HPDE6-E6E7 (cell line): ENCODE measurements at regions not wholly inside any gene's neighbourhood (a gene's known extent, or its start where the extent isn't known, plus 50 kb on each side); places are given as distances from the start of the nearest gene placed in this dataset.
A peak's percentile ranks its signal among the peaks of the same experiment; 100 is the strongest.
"Not testable (repeated sequence)": the region's sequence is repeated elsewhere in the genome, so short reads cannot be mapped to it uniquely, and the experiment has no call there.

ENCODE experiments used
- DNase-seq: peaks from one replicate; pipeline ENCODE4 v3.0.0; 2011; ENCODE audit warnings: missing footprints; ENCODE audit errors: extremely low spot score

GRCh38 chr2:75896779-75897366, 186.2 kb upstream of the GCFC2 start:
- peak; percentile 25 for DNase-seq

DNA sequence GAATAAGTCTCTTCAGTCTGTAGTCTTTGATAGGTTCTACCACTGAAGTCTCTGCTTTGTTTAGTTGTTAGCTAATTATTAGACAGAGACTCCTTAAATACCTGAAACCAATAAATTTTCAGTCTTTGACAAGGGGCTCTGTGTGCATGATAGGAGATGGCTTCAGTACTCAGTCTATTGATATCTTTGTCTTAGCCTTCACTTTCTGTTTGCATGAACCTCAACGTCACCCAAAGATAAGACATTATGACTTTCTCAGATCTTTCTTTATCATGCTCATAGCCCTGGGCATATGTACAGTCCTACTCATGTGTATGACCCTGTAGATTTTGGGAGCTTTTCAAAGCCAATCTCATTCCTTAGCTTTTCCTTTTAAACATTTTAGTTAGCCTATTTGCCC, 183.5 kb upstream of the GCFC2 start:
- DNase-seq, result no peak

- DNase-seq, result no peak
These were observed 181.8 kb upstream of the GCFC2 start for GRCh38 chr2:75892490-75892889.

- DNase-seq, result no peak
These were observed 171.8 kb upstream of the GCFC2 start for GRCh38 chr2:75882530-75882929.

GRCh38 chr2:75875606-75876005, 164.9 kb upstream of the GCFC2 start:
- not testable (repeated sequence) for DNase-seq

DNA sequence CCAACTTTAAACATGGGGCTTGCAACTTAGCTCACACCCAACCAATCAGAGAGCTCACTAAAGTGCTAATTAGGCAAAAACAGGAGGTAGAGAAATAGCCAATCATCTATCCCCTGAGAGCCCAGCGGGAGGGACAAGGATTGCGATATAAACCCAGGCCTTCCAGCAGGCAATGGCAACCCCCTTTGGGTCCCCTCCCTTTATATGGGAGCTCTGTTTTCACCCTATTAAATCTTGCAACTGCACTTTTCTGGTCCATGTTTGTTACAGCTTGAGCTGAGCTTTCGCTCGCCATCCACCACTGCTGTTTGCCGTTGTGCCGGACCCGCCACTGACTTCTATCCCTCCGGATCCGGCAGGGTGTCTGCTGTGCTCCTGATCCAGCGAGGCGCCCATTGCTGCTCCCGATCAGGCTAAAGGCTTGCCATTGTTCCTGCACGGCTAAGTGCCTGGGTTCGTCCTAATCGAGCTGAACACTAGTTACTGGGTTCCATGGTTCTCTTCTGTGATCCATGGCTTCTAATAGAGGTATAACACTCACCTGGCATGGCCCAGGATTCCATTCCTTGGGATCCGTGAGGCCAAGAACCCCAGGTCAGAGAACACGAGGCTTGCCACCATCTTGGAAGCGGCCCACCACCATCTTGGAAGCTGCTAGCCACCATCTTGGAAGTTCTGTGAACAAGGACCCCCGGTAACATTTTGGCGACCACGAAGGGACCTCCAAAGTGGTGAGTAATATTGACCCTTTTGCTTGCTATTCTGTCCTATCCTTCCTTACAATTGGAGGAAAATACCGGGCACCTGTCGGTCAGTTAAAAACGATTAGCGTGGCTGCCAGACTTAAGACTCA, 161.3 kb upstream of the GCFC2 start:
- DNase-seq, result not testable (repeated sequence)

- no peak for DNase-seq
These were observed 160.0 kb upstream of the GCFC2 start for GRCh38 chr2:75870651-75871137.

DNA sequence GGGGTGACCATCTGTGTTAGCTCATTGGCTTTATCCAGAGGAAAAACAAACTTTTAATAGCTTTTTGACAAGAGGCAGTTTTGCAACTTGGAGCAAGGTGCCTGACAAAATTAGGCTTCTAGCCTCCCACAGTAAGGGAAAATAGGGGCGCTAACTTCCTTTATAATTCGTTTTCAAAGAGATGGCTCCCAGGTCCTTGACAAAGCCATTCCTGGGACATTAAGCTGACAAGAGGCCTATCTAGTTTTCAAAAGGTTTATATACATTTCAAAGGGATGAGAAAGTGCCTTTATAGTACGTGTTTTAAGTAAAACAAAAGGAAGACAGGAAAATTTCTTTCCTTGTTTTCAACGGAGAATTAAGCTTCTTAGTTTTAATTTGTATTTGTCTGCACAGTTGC, 159.4 kb upstream of the GCFC2 start:
- no peak for DNase-seq

GRCh38 chr2:75865702-75866101, 155.0 kb upstream of the GCFC2 start:
- DNase-seq, result no peak

- no peak for DNase-seq
These were observed 154.4 kb upstream of the GCFC2 start for GRCh38 chr2:75865083-75865482.

DNA sequence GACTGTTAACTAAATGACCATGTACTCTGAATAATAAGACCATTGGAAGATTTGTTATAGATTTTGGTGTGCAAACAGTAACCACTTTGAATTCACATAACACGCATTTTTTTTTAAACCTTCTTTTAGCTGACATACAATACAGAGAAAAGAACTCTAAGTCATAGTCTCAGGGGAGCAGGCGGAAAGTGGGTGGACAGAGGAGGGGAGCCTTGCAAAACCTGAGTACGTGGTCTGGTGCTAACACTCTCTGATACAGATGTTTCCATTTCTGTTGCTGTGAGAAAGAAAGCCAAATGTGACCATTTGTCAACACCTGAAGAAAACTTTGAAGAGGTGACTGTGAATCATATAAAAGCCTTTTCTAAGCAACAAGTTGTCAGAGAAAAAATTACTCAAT, 151.8 kb upstream of the GCFC2 start:
- no peak for DNase-seq

DNA sequence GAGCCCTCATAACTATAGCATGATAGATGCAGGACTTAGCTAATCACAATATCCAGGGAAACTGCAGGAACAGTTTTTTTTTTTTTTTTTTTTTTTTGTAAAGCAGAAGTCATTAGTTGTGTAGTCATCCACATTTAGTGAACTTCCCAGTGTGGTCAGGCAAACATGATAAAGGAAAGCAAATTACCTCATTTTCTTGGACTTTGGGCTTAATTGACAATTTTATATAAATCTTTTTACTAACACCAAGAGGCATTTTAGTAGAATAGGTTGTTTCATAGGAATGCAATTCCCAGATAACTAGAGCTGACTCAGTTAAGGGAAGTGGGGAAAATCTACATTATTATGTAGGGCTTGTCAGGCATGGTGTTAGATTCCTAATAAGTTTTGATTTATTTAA, 142.7 kb upstream of the GCFC2 start:
- DNase-seq, result no peak

DNA sequence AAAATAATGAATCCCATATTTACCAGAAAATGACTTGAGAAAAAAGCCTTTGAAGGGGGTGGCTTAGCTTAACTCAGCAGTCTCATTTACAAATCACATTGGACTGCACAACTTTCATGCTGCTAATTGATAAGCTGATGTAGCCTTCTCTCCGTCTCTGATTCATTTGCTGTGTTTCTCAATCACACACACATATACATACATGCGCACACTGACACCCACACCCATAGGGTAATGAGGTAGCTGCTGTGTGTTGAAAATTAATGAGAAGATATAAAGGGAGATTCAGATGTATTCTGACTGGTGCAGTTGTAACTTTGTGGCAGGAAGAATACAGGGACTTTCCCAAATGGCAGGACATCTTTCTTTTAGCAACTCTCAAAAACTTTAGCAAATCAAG, 141.9 kb upstream of the GCFC2 start:
- DNase-seq, result no peak

DNA sequence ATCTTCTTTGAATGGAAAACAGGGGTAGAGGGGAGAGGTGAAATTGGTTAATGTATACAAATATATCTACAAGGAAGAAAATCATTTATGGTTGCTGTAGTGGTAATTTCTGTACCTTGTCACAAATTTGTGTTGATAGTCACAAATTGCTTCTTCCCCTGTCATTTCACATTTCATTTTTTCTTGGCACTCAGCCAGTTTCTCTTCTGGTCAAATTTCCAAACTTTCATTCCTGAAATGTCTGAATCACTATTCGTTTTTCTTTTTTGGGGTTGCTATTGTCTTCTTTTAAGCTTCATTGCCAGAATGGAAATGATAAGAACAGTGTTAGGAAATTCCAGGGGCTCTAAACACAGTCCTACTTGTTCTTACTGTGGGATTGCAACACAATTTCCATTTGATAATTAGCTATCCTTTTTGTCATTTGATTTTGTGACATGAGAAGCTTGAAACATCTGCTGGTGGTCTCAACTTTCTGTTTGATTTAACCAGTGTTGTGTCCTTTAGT, 136.0 kb upstream of the GCFC2 start:
- no peak for DNase-seq

DNA sequence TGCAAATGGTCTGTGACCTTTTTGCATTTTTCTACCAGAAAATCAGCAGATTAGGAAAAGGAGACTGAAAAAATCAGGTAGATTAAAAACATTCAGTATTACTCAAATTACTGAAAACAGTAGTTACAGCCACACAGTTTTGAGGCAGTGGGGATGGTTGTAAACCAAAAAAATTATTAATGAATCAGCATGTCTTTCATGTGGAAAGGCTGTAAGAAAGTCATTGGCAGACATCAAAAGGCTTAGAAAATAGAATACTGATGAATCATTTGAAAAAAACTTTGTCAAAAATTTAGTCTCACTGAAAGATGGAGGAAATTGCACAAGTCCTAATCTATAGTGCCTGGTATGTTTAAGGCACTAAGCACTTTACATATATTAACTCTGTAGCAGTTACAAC, 133.9 kb upstream of the GCFC2 start:
- no peak for DNase-seq

DNA sequence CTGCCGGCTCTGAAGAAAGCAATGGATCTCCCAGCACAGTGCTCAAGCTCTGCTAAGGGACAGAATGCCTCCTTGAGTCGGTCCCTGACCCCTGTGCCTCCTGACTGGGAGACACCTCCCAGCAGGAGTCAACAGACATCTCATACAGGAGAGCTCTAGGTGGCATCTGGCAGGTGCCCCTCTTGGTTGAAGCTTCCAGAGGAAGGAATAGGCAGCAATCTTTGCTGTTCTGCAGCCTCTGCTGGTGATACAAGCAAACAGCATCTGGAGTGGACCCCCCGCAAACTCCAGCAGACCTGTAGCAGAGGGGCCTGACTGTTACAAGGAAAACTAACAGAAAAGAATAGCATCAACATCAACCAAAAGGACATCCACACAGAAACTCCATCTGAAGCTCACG, 123.9 kb upstream of the GCFC2 start:
- not testable (repeated sequence) for DNase-seq

DNA sequence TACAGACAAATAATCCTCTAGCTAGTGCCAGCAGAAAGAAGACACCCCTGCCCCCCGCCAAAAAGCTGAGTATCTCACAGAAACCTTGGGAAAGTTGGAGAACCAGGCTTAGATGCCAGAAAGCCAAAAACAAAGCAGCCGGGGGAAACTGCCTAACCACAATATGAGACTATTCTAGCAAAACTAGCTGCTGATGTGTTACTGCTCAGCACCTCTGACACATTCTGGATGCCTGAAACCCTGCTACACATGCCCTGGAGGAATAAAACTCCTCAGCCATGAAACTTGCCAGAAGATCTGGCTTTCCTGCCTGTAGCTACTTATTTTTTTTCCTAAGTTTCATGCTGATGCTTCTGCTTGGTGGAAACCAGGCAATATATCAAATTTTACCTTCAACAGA, 122.7 kb upstream of the GCFC2 start:
- DNase-seq, result no peak

GRCh38 chr2:75828826-75829225, 118.1 kb upstream of the GCFC2 start:
- no peak for DNase-seq

DNA sequence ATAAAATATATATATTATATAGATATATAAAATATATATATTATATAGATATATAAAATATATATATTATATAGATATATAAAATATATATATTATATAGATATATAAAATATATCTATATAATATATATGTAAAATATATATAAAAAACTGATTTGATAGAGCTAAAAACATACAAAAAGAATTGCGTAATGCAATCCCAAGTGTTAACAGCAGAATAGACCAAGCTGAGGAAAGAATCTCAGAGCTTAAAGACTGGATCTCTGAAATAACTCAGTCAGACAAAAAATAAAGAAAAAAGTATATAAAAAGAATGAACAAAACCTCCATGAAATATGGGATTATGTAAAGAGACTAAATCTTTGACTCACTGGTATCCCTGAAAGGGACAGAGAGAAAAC, 112.8 kb upstream of the GCFC2 start:
- DNase-seq, result not testable (repeated sequence)

- DNase-seq, result no peak
These were observed 111.6 kb upstream of the GCFC2 start for GRCh38 chr2:75822336-75822735.

- no peak for DNase-seq
These were observed 110.0 kb upstream of the GCFC2 start for GRCh38 chr2:75820693-75821092.

- DNase-seq, result no peak
These were observed 100.1 kb upstream of the GCFC2 start for GRCh38 chr2:75810611-75811330.
